HG02798 (cell line): ENCODE measurements at regions not wholly inside any gene's neighbourhood (a gene's known extent, or its start where the extent isn't known, plus 50 kb on each side); places are given as distances from the start of the nearest gene placed in this dataset.

Source experiments
- ATAC-seq: cut with Tn5 transposase; IDR thresholded peaks from one replicate; pipeline ENCODE4 v1.9.1; 2021; ENCODE audit warnings: mild to moderate bottlenecking; ENCODE audit not compliant: unreplicated experiment, poor library complexity

DNA sequence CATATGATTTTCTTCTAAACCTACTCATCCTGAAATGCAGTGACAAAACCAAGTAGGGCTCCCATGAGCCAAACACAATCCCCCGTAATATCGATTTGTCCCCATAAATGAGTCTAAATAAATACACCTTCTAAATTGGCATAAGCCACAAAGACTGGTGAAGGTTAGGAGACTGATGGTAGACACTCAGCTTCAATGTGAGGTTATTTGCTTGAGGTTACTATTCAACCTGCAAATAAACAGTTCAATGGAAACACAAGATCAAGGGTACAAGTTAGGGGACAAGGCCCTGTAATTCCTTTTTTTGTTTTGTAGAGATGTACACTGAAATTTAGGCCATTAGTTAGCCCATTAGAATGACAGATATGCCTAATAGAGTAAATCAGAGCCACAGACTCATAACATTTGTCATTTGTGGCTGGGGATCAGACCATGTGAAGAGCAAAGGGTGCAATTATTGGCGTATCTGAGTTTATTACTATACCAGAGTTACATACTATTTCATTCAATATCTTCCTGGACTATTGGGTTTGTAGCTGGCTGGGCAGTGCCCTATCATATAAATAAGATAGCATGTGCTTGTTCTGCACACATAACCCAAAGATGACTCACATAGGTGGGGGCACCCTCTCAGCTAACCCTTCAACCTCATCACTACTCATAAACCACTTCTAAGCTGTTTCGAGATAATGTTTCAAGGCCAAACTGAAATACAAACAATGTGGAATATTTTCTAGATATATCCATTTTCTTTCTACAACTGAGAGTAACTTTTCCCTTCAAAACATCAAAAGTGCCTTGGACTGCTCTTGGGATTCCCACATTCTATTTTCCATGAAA is 695.3 kb downstream of the KCNA4 start:
- ATAC-seq = no peak

DNA sequence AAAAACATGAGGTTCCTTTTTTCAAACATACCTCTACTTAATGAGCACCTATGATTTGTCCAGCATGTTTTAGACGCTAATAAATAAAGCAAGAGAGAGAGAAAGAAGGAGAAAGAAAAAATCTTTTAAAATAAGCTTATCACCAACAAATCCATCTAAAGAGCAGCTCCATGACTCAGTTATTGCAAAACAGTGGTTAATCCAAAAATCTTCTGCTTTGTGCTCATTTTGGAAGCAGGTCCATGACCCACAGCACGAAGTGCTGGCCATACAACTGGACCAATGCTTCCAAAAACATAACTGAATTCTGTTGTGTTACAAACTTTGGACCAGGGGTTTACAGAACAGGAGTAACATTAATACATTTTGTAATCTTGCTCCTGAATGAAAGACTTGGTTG is 696.6 kb downstream of the KCNA4 start:
- ATAC-seq = no peak

DNA sequence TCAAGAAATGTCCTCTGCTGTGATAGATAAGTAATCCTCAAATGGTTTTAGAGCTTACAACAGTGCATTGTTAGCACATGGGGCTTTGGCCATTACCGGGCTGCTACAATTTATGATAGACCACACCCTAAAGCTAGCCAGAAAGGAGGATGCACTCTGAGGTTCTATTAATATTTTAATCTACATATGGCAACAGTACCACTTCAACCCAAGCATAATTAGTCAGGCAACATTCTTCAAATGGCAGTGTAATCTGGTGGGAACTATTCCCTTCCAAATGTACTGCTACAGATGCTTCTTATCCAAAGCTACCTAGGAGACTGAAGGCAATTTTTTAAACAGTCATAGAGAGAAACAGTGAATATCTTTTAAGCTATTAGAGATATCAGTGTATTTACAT is 697.6 kb downstream of the KCNA4 start:
- no peak for ATAC-seq

DNA sequence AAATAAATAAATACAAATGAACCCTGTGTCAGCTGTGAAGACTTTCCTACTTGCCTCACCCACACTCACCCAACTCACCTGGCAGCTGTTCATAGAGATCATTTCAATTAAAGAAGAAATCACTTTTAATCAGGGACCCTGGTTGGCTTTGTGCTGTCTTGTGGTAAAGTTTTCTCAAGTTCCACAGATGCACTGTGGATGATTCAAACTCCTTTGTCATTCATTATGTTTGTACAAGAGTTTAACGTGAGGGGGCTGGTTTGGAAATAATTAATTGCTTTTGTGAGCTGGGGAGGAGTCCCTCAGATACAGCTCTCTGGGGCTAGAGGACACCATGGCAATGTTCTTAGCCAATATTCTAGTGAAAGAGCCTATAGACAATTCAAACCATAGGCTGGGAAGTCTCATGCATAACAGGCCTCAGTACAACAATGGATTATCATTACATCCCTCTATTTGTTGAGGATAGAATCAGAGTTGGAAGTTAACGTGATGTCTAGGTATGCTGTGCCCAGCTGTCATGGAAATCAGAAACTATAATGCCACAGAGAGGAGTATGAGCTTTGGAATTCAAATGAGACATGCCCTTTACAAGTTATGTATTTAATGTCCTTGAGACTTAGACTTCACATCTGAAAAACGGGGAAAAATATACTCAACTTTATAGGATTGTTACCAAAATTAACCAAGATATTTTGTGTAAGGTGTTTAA is 698.5 kb downstream of the KCNA4 start:
- no peak for ATAC-seq

DNA sequence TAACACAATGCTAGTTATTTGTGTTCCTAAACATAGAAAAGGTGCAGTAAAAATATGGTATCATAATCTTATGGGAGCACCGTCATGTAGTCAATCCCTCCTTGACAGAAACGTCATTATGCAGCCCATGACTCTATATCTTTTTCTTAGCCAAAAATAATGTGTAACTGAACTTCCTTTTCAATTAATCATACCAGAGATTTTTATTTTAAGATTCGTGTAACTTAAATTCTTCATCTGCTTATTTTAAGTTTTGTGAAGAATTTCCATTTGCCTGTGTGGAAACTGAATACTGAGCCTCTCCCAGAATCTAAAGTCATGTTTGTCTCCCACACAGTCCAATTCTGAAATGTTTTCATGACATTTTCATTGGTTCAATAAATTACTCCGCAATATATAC is 699.1 kb downstream of the KCNA4 start:
- no peak for ATAC-seq

DNA sequence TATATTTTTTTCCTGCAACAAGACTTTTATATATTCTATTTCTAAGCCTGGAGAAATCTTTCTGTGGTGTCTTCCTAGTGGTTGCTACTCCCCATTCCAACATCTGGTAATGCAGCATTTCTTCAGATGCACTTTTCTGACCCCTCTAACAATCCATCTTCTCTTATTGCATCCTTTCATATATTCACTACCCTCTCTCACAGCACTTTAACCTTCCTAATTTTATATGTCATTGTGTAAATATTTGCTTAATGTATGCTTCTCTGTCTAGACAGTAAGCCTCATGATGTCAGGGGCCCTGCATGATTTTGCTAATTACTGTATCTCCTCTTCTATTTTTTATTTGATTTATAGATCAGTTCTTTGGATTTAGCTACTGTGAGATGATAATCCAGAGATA is 701.6 kb downstream of the KCNA4 start:
- no peak for ATAC-seq

DNA sequence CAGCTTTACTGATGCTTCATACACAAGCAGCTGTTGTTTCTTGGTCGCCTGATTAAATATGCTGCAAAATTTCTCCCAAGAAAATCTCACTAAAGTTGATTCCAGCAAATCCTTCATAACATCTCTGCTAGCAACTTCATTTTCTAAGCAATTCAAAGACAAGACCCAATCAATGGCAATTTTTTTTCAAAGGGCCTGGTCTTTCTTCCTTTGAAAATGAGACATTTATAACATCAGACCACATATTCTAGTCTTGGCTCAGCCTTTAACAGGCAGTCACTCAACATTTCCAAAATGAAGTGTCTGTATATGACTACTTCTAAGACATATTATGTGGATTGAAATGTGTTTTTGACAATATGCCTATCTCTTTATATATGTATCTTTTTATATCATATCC is 702.6 kb downstream of the KCNA4 start:
- no peak for ATAC-seq

DNA sequence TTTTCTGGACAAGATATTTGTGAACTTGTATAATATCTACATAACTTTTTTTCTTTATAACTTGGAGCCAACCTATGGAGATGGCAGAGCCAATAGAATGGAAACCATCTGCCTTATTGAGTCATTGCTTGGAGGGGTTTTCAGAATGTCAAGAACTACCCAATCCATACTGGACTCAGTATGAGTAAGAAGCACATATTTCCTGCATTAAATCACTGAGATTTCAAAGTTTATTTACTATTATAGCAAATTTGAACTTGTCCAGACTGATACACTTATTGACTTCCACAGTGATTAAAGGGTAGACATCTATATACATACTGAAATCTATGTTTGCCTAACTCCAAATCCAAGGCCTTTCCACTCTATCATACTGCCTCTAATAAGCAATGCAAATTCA is 704.0 kb downstream of the KCNA4 start:
- ATAC-seq = no peak

DNA sequence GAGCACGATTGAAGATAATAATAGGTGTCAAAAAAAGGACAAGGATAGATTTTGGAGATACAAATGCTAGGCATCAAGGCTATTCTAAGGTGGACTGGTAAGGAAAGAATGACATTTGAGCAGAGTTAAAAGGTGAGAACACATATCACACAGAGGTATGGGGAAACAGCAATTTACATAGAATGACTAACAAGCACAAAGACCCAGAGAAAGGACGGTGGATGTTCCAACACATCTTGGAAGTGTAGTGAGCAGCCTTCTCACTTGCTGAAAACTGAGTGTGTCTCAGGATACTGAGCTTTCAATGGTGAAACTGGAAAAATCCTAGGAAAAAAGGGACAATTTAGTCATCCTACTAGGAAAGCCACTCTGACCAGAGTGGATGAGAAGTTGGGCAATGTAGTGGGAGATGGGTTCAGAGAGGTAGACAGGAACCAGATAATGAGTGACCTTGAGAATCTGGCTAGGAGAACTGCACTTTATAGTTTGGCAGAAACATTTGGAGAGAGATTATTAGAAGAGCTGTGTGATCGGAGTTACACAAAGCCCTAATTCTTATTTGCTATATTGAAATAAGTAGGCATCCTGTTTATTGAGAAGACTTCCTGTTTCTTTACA is 706.0 kb downstream of the KCNA4 start:
- no peak for ATAC-seq

DNA sequence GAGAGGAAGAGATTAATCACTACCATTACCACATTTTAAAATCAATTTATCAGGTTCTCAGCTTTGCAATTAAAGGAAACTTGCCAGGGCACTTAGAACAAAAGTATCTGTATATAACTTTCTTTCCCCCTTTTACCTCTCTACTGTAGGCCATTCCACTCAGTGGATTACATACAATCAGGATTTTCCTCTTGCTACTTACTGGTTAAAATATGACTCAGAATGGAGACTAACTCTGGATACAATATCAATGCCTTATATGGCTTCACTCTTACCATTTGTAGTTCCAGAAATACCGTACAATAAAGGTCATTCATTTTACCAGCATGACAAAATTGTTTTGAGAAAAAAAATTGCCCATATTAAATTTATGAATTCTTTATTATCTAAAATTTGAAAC is 706.8 kb downstream of the KCNA4 start:
- ATAC-seq = no peak

DNA sequence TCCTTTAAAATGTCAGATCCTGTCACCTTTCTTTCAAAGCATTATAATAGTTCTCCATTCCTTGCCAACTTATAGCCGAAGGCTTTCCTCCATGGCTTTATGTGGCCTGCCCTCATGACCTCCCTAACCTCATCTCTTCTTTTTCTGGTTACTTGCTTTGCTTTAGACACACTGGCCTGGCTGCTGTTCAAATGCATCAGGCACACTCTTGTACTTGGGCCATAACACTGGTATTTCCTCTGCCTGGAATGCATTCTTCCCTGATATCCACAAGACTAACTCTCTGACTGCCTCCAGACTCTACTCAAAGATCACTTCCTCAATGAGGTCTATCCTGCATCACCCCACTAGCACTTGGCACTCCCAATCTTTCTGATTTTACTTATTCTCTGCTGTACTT is 710.3 kb downstream of the KCNA4 start:
- no peak for ATAC-seq

DNA sequence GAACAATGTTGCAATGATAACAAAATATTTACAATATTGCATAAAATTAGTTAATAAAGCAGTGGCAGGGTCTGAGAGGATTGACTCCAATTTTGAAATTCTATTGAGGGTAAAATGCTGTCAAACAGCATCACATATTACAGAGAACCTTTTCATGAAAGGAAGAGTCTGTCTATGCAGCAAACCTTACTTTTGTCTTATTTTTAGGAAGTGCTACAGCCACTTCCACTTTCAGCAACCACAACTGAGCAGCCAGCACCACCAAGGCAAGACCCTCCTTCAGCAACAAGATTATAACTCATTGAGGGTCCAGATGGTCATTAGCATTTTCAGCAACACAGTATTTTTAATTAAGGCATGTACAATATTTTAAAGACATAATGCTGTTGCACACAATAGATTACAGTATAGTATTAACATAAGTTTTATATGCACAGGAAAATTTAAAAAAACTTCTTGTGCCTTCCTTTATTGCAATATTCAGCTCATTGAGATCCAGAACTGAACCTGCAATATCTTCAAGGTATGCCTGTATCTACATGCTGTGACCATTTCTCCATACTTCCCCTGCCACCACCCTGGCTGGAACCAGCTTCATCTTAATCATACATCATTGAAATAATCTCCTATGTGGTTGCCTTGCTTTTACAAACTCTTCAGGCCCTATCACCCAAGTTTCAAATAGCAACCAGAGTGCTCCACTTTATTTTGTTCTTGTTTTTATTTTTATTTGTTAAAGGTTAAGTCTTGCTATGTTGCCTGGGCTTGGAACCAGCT is 711.2 kb downstream of the KCNA4 start:
- no peak for ATAC-seq

DNA sequence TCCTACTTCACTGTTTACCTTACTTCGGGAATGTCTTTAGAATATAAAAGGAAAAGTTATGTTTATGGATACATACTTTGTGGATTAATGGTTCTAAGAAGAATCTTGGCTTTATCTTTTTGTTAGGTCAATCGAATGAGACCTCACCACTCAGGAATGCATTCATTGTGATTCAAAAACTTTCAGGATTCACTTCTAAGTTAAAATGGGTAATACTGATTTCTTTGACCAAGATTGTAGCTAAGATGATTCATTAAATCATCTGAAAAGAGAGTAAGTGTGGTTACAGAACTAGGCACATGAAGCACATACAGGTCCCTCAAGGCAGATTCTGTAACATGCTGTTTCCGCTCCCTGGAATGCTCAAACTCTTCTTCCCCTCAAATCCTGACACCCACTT is 716.4 kb downstream of the KCNA4 start:
- ATAC-seq = no peak

DNA sequence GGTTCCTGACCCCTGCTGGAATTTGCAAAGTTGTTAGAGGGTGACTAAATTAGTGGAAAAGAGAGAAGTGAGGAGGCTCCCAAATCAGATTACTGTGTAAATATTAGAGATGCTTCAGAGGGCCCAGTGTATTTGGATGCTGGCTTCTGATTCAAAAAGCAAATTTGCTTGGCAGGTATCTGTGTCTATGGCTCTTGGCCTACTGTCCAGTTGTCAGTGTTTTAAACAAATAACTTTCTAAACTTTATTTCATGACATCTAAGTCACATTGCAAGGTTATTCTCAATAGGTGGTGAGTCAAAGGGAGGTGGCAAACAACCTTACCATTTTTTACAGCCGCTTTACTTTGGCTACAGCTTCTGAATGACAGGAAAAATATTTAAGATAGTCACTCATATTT is 720.1 kb downstream of the KCNA4 start:
- no peak for ATAC-seq

DNA sequence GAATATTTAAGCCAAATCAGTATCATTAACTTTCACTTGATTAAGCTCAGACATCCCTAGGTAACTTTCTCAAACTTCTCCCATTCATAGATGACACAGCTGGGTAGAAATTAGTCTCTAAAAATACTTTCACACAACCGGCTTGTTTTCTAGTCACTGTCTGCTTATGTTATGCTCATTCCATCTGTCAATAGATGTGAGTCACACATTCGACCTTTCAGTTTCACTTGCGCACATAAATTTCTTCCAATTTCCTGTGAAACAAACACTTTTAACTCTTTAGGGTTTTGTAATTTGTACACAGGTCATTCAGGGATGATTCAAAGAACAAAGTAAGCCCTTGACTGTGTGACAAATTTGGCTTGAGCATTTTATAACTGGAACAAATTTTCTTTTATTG is 723.0 kb downstream of the KCNA4 start:
- ATAC-seq = peak; percentile 96

DNA sequence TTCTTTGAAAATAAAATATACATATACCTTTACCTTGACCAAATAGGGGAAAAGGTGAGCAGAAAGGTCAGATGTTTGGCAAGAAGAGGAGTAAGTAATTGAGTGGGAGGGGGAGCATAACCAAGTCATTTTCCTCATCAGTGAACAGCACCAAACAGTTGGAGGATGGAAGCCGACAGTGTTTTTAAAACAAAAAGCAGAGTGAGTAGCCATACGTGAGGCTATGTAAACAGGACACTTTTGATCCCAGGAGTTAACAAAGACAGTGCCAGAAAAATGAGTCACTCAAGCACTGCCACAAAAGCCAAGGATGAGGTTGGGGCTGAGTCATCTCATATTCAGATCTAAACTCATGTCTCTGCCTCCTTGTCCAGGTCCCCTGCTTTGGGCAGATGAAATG is 734.7 kb downstream of the KCNA4 start:
- no peak for ATAC-seq

DNA sequence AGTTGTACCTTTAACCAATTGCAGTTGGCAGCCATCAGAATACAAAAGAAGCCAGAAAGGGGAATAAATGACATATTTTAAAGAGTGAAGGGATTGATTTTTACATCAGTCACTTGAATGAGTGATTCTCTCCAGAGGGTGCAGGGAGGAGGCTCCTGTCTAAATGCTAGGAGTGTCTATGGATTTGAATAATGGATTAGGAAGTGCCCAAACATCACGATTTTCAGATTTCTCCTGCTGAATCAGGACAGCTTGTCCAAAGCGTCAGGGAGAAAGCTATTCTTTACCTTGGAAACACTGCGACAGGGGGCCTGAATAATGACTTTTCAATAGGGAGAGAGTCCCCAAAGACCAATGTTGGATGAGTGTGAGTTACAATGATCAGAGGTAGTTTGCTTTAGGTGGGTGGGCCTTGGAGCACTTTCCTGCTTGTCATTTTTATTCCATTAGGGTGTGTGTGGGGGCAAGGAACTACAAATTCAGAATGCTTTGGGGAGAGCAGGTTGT is 735.5 kb downstream of the KCNA4 start:
- ATAC-seq = no peak

DNA sequence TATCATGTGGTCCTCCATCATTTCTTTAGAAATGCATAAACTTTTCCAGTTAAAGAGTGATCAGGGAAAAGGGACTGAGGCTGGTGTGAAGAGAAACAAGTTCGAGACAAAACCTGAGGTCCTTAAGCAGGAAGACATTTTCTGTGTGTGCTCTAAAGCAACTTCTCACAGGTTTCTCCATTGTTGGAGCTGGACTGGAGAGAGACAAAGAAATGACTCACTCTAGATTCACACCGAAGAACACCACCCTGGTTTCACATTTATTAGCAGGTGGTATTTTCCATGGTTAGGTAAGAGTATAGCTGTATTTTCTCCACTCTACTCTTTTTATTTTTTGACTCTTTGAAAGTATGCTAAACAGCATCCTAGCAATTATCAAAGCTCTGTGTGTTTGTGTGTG is 736.4 kb downstream of the KCNA4 start:
- ATAC-seq = peak; percentile 67

DNA sequence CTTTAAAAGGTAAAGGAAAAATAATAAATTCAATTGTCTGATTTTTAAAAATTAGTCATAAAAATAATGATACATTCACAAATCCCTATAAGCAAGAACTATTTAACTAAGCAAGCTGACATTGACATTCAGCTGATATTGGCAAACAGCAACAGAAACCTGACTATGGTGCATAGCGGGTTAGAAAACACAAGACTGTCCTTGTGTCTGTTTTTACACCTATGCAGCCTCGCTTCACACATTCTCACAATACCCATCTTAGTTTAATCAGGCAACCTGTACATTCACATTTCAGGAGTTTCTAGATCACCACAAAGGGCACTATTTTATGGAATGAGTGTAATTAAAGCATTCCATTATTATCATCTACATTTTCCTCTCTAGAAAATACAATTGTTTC is 737.1 kb downstream of the KCNA4 start:
- no peak for ATAC-seq

DNA sequence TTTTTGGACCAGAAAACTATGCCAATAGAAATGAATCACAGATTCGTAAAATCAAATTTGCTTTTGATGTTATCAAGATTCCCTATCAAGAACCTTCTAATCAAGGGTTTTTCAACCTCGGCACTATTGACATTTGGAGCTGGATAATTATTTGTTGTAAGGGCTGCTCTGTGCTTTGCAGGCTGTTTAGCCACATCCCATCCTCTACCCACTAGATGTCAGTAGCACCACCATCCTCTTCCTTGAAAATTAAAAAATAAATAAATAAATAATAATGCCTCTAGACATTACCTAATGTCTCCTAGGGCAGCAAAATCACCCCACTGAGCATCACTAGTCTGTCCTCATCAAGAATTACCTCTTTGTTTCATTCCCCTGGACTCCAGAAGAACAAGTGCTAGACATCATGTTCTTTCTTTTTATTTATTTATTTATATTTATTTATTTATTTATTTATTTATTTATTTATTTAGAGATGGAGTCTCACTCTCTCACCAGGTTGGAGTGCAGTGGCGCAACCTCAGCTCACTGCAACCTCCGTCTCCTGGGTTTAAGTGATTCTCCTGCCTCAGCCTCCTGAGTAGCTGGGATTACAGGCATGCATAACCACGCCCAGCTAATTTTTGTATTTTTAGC is 744.7 kb downstream of the KCNA4 start:
- no peak for ATAC-seq
